ENCODE measurements at regions not wholly inside any gene's neighbourhood (a gene's known extent, or its start where the extent isn't known, plus 50 kb on each side); places are given as distances from the start of the nearest gene placed in this dataset.

- POLR2A ChIA-PET: no interaction called here
- WGBS (ENCODE audit: low lambda C conversion rate): 0% methylated on average over 1 of the region's 1 CpG
- ATAC-seq: no peak
- TF ChIP-seq NAIF1 (CRISPR knock-in tag; IDR thresholded peaks at IDR 0.05; ENCODE audit: borderline replicate concordance) (no peak), ARID2 (CRISPR knock-in tag; IDR thresholded peaks at IDR 0.05; ENCODE audit: borderline replicate concordance) (no peak), HOXD1 (CRISPR knock-in tag; IDR thresholded peaks at IDR 0.05) (no peak), SMC3 (IDR thresholded peaks at IDR 0.05; ENCODE audit: low read length) (no peak), WIZ (CRISPR knock-in tag; IDR thresholded peaks at IDR 0.05) (no peak), ZNF17 (CRISPR knock-in tag; IDR thresholded peaks at IDR 0.05) (no peak), POGZ (CRISPR knock-in tag; IDR thresholded peaks at IDR 0.05) (no peak), SIN3B (IDR thresholded peaks at IDR 0.05; ENCODE audit: low read length) (no peak), MNT (IDR thresholded peaks at IDR 0.05) (no peak), RFX5 (IDR thresholded peaks at IDR 0.05; ENCODE audit: low read depth, low read length) (no peak)
- TF ChIP-seq, protein P1, sequence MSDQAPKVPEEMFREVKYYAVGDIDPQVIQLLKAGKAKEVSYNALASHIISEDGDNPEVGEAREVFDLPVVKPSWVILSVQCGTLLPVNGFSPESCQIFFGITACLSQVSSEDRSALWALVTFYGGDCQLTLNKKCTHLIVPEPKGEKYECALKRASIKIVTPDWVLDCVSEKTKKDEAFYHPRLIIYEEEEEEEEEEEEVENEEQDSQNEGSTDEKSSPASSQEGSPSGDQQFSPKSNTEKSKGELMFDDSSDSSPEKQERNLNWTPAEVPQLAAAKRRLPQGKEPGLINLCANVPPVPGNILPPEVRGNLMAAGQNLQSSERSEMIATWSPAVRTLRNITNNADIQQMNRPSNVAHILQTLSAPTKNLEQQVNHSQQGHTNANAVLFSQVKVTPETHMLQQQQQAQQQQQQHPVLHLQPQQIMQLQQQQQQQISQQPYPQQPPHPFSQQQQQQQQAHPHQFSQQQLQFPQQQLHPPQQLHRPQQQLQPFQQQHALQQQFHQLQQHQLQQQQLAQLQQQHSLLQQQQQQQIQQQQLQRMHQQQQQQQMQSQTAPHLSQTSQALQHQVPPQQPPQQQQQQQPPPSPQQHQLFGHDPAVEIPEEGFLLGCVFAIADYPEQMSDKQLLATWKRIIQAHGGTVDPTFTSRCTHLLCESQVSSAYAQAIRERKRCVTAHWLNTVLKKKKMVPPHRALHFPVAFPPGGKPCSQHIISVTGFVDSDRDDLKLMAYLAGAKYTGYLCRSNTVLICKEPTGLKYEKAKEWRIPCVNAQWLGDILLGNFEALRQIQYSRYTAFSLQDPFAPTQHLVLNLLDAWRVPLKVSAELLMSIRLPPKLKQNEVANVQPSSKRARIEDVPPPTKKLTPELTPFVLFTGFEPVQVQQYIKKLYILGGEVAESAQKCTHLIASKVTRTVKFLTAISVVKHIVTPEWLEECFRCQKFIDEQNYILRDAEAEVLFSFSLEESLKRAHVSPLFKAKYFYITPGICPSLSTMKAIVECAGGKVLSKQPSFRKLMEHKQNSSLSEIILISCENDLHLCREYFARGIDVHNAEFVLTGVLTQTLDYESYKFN (CRISPR knock-in tag; conservative IDR thresholded peaks at IDR 0.05): no peak
- TF ChIP-seq, protein P2, sequence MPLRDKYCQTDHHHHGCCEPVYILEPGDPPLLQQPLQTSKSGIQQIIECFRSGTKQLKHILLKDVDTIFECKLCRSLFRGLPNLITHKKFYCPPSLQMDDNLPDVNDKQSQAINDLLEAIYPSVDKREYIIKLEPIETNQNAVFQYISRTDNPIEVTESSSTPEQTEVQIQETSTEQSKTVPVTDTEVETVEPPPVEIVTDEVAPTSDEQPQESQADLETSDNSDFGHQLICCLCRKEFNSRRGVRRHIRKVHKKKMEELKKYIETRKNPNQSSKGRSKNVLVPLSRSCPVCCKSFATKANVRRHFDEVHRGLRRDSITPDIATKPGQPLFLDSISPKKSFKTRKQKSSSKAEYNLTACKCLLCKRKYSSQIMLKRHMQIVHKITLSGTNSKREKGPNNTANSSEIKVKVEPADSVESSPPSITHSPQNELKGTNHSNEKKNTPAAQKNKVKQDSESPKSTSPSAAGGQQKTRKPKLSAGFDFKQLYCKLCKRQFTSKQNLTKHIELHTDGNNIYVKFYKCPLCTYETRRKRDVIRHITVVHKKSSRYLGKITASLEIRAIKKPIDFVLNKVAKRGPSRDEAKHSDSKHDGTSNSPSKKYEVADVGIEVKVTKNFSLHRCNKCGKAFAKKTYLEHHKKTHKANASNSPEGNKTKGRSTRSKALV (CRISPR knock-in tag; IDR thresholded peaks at IDR 0.05): no peak
Measured at GRCh38 chr1:90474731-90475130, 242.4 kb downstream of the BARHL2 start.

More at GRCh38 chr1:90474731-90475130, 242.4 kb downstream of the BARHL2 start:
- no peaks in the 10 kb centered on the region for H3K36me3 ChIP-seq (replicated peaks in 1 of 2; ENCODE audit: control insufficient read depth in 1 of 2, insufficient read depth in 2 of 2, low read length in 2 of 2)
- no peaks in the 10 kb centered on the region for H3K27me3 ChIP-seq (ENCODE audit: control insufficient read depth in 1 of 2, insufficient read depth in 2 of 2, low read length in 2 of 2)
- no peak overlapping the region for H3K9ac ChIP-seq (ENCODE audit: insufficient read depth, low read depth, low read length)
- H3K27ac ChIP-seq (ENCODE audit: extremely low read length, insufficient read depth, low read length): no peak overlapping the region
- in situ Hi-C loops (cut with HindIII; ENCODE audit: extremely low pct_ligation_motif_present, low pct_unique_long_range_greater_than_20kb): no loop called here
- CTCF ChIA-PET (ENCODE audit: low intra/inter-chr PET ratio, low total read pairs): no interaction called here
- no peaks in the 10 kb centered on the region for H3K9me3 ChIP-seq (ENCODE audit: low read length)
- DNase-seq (ENCODE audit: low spot score): no peak
- H3K79me2 ChIP-seq (ENCODE audit: insufficient read depth, low read length): no peaks in the 10 kb centered on the region
- no peak for FAIRE-seq
- intact Hi-C loops (cut with micrococcal nuclease; ENCODE audit: unreplicated experiment): no loop called here
- no peak overlapping the region for H3K4me3 ChIP-seq (replicated peaks in 1 of 3; ENCODE audit: insufficient read depth in 1 of 3, low read depth in 2 of 3, low read length in 3 of 3)
- H2AFZ ChIP-seq (ENCODE audit: low read length): no peak overlapping the region
- H3K4me2 ChIP-seq (ENCODE audit: low read depth, low read length): no peak overlapping the region
- H3K4me1 ChIP-seq (ENCODE audit: insufficient read depth, low read length): no peaks in the 10 kb centered on the region
- no TSS peak for BruUV-seq (replicated peaks)
- no peaks in the 10 kb centered on the region for H4K20me1 ChIP-seq (ENCODE audit: insufficient read depth, low read length)

Data from HepG2 (cell line).